ENCODE measurements at regions not wholly inside any gene's neighbourhood (a gene's known extent, or its start where the extent isn't known, plus 50 kb on each side); places are given as distances from the start of the nearest gene placed in this dataset.

DNA sequence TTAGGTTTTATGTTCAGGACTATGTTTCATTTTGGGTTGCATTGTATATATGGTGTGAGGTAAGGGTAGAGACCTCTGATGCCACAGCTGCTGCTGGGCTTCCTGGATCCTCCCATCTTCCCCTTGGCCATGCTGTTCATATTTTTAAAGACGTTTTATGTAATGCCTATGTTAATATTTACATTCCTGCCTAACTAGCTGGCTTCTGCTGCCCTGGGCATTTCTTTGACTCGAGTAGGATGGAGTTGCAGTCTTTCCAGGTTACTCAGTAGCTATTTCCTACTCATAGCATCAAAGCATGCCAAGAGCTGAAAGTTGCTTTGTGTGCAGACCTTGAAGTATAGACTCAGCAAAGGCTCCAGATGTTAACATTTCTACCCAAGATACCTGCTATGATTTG, 220.5 kb upstream of the CADM1 start:
- in situ Hi-C loops (cut with MboI; ENCODE audit: low sequenced_read_pairs), result no loop called here

DNA sequence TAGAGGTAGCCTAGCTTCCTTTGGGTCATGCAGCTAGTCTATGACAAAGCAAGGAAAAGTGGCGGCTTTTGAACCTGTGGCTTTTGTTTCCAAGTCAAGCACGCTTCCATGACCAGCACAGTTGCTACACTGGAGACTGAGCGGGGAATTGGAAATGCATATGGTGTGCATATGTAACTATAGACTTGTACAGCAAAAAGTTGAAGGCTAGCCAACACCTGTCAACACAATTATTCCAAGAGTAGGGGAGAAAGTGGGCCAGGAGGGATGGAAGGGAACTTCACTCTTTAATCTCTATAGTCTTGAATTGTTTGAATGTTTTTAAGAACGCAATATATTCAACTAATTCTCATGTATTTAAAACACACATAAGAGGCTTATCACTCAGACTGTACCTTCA, 218.5 kb upstream of the CADM1 start:
- in situ Hi-C loops (cut with MboI; ENCODE audit: low sequenced_read_pairs), result no loop called here

DNA sequence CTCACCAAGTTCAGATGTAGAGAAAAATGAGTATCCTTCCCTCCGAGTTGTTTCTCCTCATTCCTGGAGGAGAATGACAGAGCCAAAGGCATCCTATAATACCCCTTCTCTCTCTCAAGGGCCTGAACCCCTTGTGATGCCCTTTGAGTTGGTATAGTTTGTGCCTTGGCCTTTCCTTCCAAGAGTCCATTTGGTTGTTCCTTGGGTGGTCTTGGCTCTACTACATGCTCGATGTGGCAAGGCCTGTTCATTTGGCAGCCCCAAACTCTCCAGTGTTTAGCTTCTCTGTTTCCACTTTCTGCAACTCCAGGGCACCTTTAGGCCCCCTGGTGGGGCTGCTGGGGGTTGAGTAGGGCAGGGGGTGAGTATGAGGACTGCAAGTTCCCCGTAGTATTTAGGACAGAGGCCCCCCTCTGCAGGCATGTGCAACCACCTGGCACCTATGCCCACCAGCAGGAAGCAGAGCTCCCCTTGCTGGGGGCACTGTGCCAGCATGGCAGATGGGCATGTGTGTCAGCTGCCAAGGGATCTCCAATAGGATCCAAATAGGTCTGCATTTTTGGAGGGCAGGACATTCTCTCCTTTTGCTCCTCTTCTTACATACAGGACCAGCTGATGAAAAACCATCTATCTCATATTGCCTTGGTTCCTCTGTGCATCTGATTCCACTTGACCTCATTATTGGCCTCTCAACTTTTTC, 217.2 kb upstream of the CADM1 start:
- in situ Hi-C loops (cut with MboI; ENCODE audit: low sequenced_read_pairs), result no loop called here

DNA sequence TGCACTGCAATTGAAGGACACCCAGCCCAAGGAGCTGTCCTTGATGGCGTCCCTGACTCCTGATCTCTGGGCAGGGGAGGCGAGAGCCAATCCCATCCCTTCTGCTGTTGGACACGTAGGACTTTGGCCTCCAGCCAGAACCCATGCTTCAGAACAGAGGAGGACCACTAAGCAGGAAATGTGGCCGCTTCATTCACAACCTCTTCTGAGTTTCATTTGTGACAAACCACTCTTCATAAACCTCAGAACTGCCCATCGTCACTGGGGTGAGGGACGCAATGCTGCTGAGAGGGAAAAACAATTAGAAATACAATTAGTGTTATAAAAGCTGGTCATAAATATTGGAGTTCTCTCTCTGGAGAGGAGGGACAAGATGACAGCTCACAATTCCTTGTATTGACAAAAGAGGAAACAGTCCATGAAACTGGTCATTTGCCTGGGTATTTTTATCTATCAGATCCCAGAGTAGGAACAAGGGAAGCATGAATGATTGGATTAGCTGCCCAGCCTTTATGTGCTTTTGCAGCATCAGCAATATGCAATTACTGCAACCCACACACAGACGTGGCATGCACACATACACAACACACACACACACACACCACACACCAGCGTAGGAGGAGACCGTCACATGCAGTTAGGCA, 216.5 kb upstream of the CADM1 start:
- in situ Hi-C loops (cut with MboI; ENCODE audit: low sequenced_read_pairs), result no loop called here

DNA sequence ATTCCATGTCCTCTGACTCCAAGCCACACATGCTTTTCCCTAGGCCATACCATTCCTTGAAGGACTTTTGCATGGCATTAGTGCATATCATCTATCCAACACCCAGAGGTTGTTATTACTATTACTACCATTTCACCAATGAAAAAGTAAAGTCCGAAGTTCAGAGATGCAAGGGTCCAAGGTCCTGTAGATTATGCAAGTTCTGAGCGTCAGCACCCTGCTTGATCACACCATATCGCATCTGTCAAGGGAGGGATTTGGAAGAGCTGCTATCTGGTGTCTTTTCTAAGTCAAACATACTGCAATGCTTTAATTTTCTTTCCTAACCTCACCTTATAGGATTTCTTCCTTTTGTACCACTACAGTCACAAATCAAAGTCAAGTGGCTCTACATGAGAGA, 214.7 kb upstream of the CADM1 start:
- in situ Hi-C loops (cut with MboI; ENCODE audit: low sequenced_read_pairs), result no loop called here

DNA sequence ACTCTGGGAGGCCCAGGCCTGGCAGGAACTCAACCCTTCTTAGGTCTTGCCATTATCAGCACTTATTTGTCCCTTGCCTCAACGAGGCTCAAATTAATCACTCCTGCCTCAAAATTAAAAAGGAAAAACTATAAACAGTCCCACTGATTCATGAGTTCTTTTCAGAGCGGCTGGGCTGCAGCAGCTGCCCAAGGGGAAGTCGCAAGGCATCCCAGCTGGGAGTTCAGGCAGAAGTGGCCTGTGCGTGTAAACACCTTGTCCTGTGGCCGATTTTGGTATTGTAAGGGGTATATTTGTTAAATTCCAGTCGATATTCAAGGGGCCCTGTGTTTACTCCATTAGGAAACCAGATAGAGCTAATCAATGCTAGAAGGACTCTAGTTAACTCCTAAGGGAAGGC, 213.9 kb upstream of the CADM1 start:
- in situ Hi-C loops (cut with MboI; ENCODE audit: low sequenced_read_pairs), result no loop called here

DNA sequence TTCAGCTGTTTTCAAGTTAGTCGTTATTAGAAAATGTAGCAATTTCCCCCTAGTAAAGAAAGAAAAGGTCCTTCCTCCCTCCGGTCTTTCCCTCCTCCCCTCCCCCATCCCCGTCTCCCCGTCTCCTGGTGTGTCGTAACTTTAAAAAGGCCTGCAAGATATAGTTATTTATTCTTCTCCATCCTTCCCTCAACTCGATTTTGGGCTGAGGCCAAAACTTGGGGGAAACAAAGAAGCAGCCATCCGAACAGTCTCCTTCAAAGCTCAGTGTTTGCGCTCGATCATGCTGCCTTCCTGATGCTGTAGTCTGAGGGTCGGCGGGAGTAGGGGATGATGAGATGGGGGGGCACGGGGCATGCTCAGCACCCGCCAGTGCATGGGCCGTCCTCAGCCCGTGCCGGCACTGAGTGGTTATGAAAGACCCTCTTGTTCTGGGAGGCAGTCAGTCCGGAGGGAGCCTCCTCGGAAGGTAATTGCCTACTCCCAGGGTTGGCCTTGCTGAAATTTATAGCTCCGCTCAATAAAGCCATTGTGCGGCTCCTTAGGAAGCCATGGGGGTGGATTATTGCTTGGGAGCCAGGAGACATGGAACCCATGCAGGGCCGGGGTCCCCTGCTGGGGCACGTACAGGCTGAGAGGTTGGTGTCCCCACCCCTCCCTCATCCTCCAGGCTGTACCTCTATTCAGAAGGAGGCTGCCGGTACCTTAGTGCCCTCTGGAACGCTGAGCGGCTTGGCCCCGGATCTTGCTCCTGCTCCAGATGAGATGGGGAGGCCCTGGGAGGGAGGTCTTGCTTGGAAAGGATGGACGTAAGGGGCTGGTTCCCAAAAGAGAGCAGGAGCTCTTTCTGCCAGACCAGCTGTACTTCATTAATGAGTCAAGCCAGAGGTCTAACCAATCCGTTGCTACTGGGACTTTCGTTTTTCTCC, 212.7 kb upstream of the CADM1 start:
- in situ Hi-C loops (cut with MboI; ENCODE audit: low sequenced_read_pairs), result no loop called here

DNA sequence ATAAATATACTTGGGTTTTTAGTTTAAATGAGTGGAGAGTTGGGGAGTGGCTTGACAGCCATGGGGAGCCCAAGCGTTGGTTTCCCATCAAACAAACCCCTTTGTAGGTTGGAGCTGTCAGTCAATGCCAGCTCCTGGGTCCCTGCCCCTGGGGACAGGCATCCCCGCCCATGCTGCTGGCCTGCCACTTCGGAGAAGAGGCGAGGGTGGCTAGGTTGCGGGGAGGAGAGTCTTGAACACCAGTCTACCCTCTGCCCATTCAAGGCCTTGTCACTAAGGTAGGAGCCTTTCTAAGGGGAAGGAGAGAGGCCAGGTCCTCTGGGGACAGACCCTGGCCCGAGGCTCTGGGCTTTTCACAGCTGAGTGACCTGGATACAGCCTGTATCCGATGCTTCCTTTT, 211.9 kb upstream of the CADM1 start:
- in situ Hi-C loops (cut with MboI; ENCODE audit: low sequenced_read_pairs), result no loop called here

DNA sequence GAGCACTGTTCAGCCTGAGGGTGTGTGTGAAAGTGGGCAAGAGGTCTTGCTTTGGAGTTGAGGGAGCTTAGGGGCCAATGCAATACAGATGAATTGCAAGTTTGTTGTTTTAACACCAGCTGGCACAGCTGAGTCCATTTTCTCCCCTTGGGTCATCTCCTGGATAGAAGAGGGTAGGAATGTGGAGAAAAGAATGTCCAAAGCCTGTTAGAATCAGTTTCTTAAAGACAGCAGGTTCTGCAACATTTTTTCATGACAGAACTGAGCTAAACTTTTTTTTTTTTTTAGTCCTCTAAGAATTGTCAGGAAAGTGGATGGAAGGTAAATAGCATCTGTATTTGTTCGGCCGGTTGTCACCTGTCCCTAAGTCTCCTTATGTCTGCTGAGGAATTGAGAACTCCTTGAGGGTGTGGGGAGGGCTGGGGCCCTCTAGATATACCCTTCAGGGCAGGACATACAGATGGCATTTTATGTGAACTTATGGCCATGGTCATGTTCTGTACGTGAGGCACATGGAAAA, 211.1 kb upstream of the CADM1 start:
- in situ Hi-C loops (cut with MboI; ENCODE audit: low sequenced_read_pairs), result no loop called here

DNA sequence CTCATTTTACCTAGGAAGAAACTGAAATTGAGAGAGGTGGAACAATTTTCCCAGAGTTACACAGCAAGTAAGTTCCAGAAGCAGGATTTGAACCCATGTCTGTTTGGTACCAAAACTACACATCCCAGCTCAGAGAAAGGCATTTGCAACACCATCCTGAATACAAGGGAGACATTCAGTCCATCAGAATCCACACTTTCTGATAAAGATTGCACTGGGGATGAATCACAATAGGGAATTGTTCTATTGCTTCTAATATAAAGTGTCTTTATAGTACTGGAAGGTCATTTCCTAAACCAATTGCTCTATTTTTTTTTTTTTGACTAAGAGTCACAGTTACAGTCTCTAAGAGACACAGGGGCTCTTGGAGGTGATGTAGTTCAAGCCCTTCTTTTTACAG, 208.1 kb upstream of the CADM1 start:
- in situ Hi-C loops (cut with MboI; ENCODE audit: low sequenced_read_pairs), result no loop called here

DNA sequence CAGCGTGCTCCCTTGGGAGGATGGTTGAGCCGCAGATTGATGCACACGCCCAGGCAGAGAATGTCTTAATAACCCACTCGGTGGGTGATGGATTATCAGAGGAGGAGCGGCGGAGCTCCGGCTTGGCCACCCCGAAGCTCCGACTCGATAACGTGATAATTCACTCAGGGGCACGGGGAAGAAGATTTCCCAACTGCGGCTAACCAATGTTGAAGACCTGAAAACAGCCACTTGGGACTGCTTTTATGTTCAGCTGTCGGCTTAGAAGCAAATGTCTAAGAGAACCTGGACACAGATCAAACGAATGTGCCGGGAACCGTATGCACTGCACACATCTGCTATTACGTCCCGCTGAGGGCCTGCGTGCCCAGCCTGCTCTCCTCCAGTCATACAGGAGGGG, 206.8 kb upstream of the CADM1 start:
- in situ Hi-C loops (cut with MboI; ENCODE audit: low sequenced_read_pairs), result no loop called here

DNA sequence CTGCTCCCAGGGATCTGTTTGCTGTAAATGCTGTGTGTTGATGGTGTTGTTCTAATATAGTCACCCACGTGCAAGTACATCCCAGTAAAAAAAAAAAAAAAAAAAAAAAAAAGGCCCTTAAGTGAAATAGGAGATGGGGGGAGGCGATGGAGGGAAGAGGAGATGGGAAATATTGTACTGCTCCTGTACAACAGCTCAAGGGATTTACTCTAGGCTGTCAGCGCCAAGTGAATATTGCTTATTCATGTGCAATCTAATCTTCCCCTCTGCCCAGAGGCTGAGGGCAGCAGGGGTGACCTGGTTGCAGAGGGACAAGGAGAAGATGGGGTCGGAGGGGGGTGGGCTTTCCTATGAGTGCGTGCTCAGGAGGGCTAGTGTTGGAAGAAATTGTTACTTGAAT, 206.2 kb upstream of the CADM1 start:
- in situ Hi-C loops (cut with MboI; ENCODE audit: low sequenced_read_pairs), result no loop called here

DNA sequence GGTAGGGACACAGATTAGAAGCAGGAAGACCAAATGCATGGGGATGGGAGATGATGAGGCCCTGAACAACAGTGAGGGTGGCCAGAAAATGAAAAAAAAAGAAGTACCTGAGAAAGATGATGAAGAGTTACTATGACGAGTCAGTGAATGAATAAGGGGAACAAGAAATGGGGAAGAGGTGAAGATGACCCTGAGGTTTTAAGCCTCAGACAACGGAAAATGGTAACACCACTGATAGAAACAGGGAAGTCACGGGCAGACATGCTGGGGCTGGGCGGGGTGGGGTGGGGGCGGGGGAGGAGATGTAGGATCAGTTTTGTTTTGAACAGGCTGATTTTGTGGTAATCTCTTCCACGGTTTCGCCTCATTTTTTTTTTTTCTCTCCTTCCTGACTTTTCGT, 205.1 kb upstream of the CADM1 start:
- in situ Hi-C loops (cut with MboI; ENCODE audit: low sequenced_read_pairs), result no loop called here

DNA sequence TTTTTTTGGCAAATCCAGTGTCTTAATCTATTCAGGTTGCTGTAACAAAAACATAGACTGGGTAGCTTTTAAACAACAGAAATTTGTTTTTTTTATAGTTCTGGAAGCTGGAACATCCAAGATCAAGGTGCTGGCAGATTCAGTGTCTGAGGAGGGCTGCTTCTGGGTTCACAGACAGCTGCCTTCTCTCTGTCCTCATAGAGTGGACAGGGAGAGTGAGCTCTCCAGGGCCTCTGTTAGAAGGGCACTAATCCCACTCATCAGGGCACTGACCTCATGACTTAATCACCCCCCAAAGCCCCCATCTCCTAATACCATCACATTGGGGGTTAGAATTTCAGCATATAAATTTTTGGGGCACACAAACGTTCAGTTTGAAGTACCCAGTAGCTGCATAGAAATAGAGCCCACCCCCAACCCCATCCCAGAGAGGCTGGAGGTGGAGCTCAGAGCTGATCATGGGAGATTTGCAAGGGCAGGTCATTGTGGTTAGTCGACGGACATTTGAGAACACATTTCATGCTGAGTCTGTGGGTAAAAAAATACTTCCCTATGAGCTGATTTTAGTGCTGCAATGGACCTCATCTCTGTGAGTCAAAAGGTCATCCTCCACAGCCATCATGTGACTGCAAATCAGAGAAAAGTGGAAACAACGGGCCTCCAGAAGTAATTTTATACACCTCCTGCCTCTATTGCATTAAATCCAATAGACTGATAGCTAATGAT, 203.1 kb upstream of the CADM1 start:
- in situ Hi-C loops (cut with MboI; ENCODE audit: low sequenced_read_pairs), result no loop called here

DNA sequence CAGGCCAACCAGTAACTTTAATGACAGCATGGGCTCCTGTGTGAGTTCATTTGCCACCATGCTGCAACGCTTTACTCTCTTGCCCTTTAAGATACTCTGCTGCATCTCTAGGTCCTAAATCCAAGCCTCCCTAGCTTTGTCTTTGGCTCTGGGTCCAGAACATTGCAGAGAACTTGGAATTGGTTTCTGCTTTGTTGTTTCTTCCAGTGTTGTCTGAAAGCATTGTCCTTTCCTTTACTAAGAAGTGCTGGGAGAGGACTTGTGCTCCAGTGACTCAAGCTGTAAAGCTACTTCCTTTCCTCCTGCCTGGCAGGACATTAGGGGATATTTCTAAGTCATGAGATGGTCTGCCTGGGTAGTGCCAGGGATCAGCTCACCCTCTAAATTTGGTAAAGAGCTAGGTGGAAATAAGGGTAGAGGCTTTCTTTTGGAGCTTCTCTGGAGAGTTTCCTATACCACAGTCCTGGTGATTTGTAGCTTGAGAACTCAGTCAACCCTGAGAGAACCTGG, 202.5 kb upstream of the CADM1 start:
- in situ Hi-C loops (cut with MboI; ENCODE audit: low sequenced_read_pairs), result no loop called here

DNA sequence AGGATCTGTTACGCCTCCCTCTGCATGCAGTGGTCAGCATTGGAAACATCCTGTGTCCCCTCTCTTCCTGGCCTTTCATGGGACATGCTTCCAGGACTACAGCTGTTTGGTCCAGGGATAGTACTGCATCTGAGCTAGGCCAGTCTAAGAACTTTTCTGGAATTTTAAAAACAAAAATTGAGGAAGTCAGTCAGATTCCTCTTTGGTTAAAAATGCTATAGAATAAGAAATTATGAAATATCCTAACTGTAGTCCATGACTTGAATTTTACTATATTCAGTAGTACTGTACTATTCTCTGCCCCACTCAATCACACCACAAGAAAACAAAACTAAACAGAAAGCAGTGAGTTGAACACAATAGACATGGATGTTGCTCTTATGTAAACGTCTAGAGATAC, 201.0 kb upstream of the CADM1 start:
- in situ Hi-C loops (cut with MboI; ENCODE audit: low sequenced_read_pairs), result no loop called here

DNA sequence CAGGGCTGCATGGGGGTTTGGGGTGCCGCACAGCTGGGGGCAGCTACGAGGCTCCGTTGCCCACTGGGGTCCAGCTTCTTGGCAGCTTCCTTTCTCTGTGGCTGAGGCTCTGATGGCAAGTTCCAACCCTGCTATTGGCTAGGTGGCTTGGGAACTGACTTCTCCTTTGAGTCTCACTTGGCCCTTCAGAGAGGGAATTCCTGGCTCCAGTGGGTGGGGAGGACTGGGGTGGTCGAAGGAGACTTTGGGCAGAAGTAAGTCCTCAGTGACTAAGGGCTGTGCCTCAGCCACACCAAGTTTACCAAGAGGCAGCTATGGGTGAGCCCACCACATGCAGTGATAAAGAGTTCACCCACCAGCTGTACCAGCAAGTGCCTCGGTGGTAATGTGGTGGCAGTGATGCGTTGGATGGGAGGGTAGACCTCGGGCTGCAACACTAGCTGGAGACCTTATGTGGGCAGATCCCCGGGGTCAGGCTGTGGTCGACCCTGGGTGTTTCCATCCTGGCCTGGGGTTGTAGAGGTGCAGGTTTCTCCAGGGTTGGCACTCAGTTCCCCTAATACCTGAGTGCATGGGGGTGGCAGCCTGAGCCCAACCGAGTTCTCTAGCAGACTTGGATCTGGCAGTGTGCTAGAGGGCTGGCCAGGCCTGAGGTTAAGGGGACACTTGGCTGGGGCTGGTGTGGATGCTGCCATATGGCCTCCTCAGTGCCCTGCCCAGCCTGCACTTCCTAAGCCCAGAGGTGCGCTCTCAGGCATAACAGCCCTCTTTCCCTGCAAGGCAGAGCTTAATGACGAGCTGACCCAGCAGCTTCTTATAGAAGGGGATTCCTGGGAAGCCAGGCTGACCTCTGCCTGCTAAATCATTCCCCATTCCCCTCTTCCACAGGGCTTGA, 197.0 kb upstream of the CADM1 start:
- in situ Hi-C loops (cut with MboI; ENCODE audit: low sequenced_read_pairs), result no loop called here

DNA sequence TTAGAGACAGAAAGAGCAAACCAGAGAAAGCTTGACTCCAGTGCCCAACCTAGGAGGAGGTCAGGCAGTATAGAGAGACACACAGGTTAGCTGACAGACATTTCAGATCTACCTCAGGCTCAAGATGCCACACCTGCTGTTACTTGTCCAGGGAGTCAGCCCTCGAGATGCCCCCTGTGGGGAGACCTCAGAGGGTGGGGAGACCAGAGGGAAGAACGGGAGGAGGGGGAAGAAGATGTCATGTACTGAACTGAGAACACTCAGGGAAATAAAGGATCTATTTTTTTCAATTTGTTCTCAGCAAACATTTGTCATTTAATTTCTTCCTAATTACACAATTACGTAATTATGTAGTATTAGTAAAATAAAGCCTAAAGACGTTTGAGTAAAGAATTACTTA, 196.3 kb upstream of the CADM1 start:
- in situ Hi-C loops (cut with MboI; ENCODE audit: low sequenced_read_pairs), result no loop called here

DNA sequence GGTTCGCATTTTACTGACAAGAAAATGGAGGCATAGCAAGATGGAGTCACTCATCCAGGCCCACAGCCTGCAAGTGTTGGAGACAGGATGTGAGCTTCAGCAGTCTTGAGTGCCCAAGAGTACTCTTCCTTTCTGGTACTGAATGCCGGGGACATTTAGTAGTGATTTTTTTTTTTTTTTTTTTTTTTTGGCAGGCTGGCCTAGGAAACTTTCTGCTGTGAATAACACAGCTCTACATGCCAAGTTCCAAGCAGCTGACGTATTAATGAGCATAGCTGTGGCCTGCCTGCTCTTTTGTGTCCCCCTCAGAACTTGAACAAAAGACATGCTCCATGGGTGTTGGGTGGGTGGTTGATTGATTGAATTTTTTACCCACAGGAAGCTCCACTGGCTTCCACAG, 195.5 kb upstream of the CADM1 start:
- in situ Hi-C loops (cut with MboI; ENCODE audit: low sequenced_read_pairs), result no loop called here

DNA sequence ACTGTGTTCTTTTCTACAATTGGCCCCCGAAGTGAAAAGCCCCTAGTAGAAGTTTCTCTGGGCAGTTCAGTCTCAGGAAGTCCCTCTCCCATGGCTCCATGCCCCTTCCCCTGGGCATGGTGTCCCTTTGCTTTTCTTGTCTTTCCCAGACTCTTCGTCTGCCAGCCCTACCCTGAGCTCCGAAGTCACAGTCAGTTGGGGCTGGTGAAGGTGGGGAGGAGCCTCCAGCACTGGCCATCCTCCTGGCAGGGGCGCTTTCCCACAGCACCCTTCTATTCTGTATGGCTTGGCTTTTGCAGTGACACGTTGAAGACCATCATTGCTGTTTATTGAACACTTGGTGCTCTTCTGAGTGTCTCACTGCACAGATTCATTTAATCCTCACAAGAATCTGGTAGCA, 195.1 kb upstream of the CADM1 start:
- in situ Hi-C loops (cut with MboI; ENCODE audit: low sequenced_read_pairs), result no loop called here

Measured in HL-60/S4 (cell line).